Muscle layer of duodenum (tissue), 2 donors: ENCODE measurements at regions not wholly inside any gene's neighbourhood (a gene's known extent, or its start where the extent isn't known, plus 50 kb on each side); places are given as distances from the start of the nearest gene placed in this dataset.
"Not testable (repeated sequence)": the region's sequence is repeated elsewhere in the genome, so short reads cannot be mapped to it uniquely, and the experiment has no call there.

Experiments
- H3K27ac ChIP-seq: one replicate; pipeline ENCODE4 v1.7.0; 2013; ENCODE audit warnings: mild to moderate bottlenecking, low read length
- H3K27me3 ChIP-seq: one replicate; pipeline ENCODE4 v1.7.0; 2013; ENCODE audit warnings: low read depth, mild to moderate bottlenecking, control low read depth, low read length
- H3K36me3 ChIP-seq, 2 donors: one replicate each; pipeline ENCODE4 v1.7.0; 2013; ENCODE audit warnings: low read length in 2 of 2, control low read depth in 1 of 2, mild to moderate bottlenecking in 1 of 2; ENCODE audit not compliant: insufficient read depth in 2 of 2, control insufficient read depth in 1 of 2
- H3K4me1 ChIP-seq, 2 donors: one replicate each; pipeline ENCODE4 v1.7.0; 2013; ENCODE audit warnings: low read length in 2 of 2, mild to moderate bottlenecking in 2 of 2, control low read depth in 1 of 2, moderate library complexity in 1 of 2; ENCODE audit not compliant: insufficient read depth in 2 of 2, control insufficient read depth in 1 of 2
- H3K4me3 ChIP-seq, 2 donors: one replicate each; pipeline ENCODE4 v1.7.0; 2013; ENCODE audit warnings: low read length in 2 of 2, low read depth in 1 of 2, mild to moderate bottlenecking in 1 of 2
- H3K9me3 ChIP-seq, 2 donors: one replicate each; pipeline ENCODE4 v1.7.0; 2013; ENCODE audit warnings: low read length in 2 of 2, control low read depth in 1 of 2, mild to moderate bottlenecking in 1 of 2; ENCODE audit not compliant: control insufficient read depth in 1 of 2
- donor health status: healthy.

- no peak overlapping the region for H3K4me3 ChIP-seq
- H3K27me3 ChIP-seq, result no peaks in the 10 kb centered on the region
- no peaks in the 10 kb centered on the region for H3K36me3 ChIP-seq
- no peak overlapping the region for H3K27ac ChIP-seq
- H3K4me1 ChIP-seq, result no peaks in the 10 kb centered on the region
- H3K9me3 ChIP-seq, result no peaks in the 10 kb centered on the region
These were observed 943.2 kb downstream of the TMTC2 start for GRCh38 chr12:83629931-83630330.

GRCh38 chr12:83622205-83622604, 935.5 kb downstream of the TMTC2 start:
- no peak overlapping the region for H3K4me3 ChIP-seq
- H3K4me1 ChIP-seq, result no peaks in the 10 kb centered on the region
- H3K9me3 ChIP-seq, result no peaks in the 10 kb centered on the region
- no peak overlapping the region for H3K27ac ChIP-seq
- H3K36me3 ChIP-seq, result no peaks in the 10 kb centered on the region
- no peaks in the 10 kb centered on the region for H3K27me3 ChIP-seq

- no peaks in the 10 kb centered on the region for H3K4me1 ChIP-seq
- no peaks in the 10 kb centered on the region for H3K36me3 ChIP-seq
- H3K27me3 ChIP-seq, result no peaks in the 10 kb centered on the region
- no peak overlapping the region for H3K27ac ChIP-seq
- H3K4me3 ChIP-seq, result no peak overlapping the region
- H3K9me3 ChIP-seq, result no peaks in the 10 kb centered on the region
These were observed 933.3 kb downstream of the TMTC2 start for GRCh38 chr12:83619973-83620372.

GRCh38 chr12:83615152-83615551, 928.4 kb downstream of the TMTC2 start:
- Histone ChIP-seq H3K4me1 (peaks cover 0 to 4% of the 10 kb centered on the region in 2 donors), H3K27ac (no peak overlapping the region), H3K36me3 (no peaks in the 10 kb centered on the region), H3K9me3 (peaks cover 0 to 6% of the 10 kb centered on the region in 2 donors), H3K4me3 (no peak overlapping the region), H3K27me3 (no peaks in the 10 kb centered on the region)

- Histone ChIP-seq H3K36me3 (no peaks in the 10 kb centered on the region), H3K4me3 (no peak overlapping the region), H3K9me3 (peaks cover 0 to 6% of the 10 kb centered on the region in 2 donors), H3K4me1 (peaks cover 0 to 4% of the 10 kb centered on the region in 2 donors), H3K27ac (no peak overlapping the region), H3K27me3 (no peaks in the 10 kb centered on the region)
These were observed 926.9 kb downstream of the TMTC2 start for GRCh38 chr12:83613586-83614110.

GRCh38 chr12:83603106-83603505, 916.4 kb downstream of the TMTC2 start:
- Histone ChIP-seq H3K27ac (no peak overlapping the region), H3K27me3 (no peaks in the 10 kb centered on the region), H3K36me3 (no peaks in the 10 kb centered on the region), H3K4me3 (no peak overlapping the region), H3K4me1 (no peaks in the 10 kb centered on the region), H3K9me3 (peaks cover 0 to 26% of the 10 kb centered on the region in 2 donors)

- no peak overlapping the region for H3K4me3 ChIP-seq
- no peaks in the 10 kb centered on the region for H3K27me3 ChIP-seq
- H3K4me1 ChIP-seq, result no peaks in the 10 kb centered on the region
- H3K36me3 ChIP-seq, result no peaks in the 10 kb centered on the region
- H3K9me3 ChIP-seq, result no peaks in the 10 kb centered on the region
- H3K27ac ChIP-seq, result no peak overlapping the region
These were observed 888.6 kb downstream of the TMTC2 start for GRCh38 chr12:83575326-83575725.

GRCh38 chr12:83574142-83574541, 887.4 kb downstream of the TMTC2 start:
- Histone ChIP-seq H3K27ac (no peak overlapping the region), H3K9me3 (no peaks in the 10 kb centered on the region), H3K4me3 (no peak overlapping the region), H3K27me3 (no peaks in the 10 kb centered on the region), H3K36me3 (no peaks in the 10 kb centered on the region), H3K4me1 (no peaks in the 10 kb centered on the region)

- Histone ChIP-seq H3K9me3 (no peaks in the 10 kb centered on the region), H3K4me1 (no peaks in the 10 kb centered on the region), H3K36me3 (no peaks in the 10 kb centered on the region), H3K4me3 (no peak overlapping the region), H3K27ac (no peak overlapping the region), H3K27me3 (no peaks in the 10 kb centered on the region)
These were observed 887.0 kb downstream of the TMTC2 start for GRCh38 chr12:83573671-83574070.

- Histone ChIP-seq H3K36me3 (no peaks in the 10 kb centered on the region), H3K27me3 (no peaks in the 10 kb centered on the region), H3K4me1 (peaks cover 0 to 11% of the 10 kb centered on the region in 2 donors), H3K27ac (no peak overlapping the region), H3K4me3 (no peak overlapping the region), H3K9me3 (peaks cover 0 to 2% of the 10 kb centered on the region in 2 donors)
These were observed 872.9 kb downstream of the TMTC2 start for GRCh38 chr12:83559650-83560049.

- H3K27ac ChIP-seq, H3K36me3 ChIP-seq, H3K4me3 ChIP-seq, H3K27me3 ChIP-seq, H3K9me3 ChIP-seq: not testable (repeated sequence)
- H3K4me1 ChIP-seq, result peaks cover 0 to 11% of the 10 kb centered on the region in 2 donors
These were observed 869.3 kb downstream of the TMTC2 start for GRCh38 chr12:83556040-83556439.

GRCh38 chr12:83541446-83541845, 854.7 kb downstream of the TMTC2 start:
- Histone ChIP-seq H3K27me3 (no peaks in the 10 kb centered on the region), H3K4me1 (peaks cover 0 to 3% of the 10 kb centered on the region in 2 donors), H3K27ac (no peak overlapping the region), H3K9me3 (no peaks in the 10 kb centered on the region), H3K4me3 (no peak overlapping the region), H3K36me3 (no peaks in the 10 kb centered on the region)
